H1 (cell line): ENCODE measurements at regions not wholly inside any gene's neighbourhood (a gene's known extent, or its start where the extent isn't known, plus 50 kb on each side); places are given as distances from the start of the nearest gene placed in this dataset.

Source experiments
- CTCF ChIA-PET: fragments of 300-600 bp; sonication (Branson Sonifier 250); formaldehyde crosslinking; loops from one replicate; lab custom pipeline; 2021; ENCODE audit not compliant: partially characterized antibody; lab: Charles Lee
- POLR2A ChIA-PET: fragments of 300-600 bp; sonication (Branson Sonifier 250); formaldehyde crosslinking; loops from one replicate; lab custom pipeline; 2021; ENCODE audit warnings: inconsistent platforms; ENCODE audit not compliant: partially characterized antibody; lab: Charles Lee
- DNase-seq, 2 experiments: peaks; one replicate each; pipeline versions ENCODE4 v3.0.0 to v3.0.0-alpha.2; 2010 to 2022; ENCODE audit warnings: low spot score in 2 of 2, low read depth in 1 of 2, mixed read lengths in 1 of 2
- FAIRE-seq: peaks from 2 replicates; lab custom pipeline; 2011; peaks lifted over from hg19 to GRCh38; lab: Jason Lieb, UNC
- H2AFZ ChIP-seq: 2 replicates; pipeline ENCODE4 v1.8.1; 2012; ENCODE audit warnings: low read length, inconsistent platforms
- H2AK5ac ChIP-seq: 2 replicates; pipeline ENCODE4 v1.6.1; 2013; ENCODE audit warnings: low read depth, low read length
- H2BK120ac ChIP-seq: replicated peaks from 2 replicates; pipeline ENCODE3; 2013; ENCODE audit warnings: low read depth, low read length, inconsistent platforms
- H2BK12ac ChIP-seq: 2 replicates; pipeline ENCODE4 v1.6.1; 2013; ENCODE audit warnings: low read depth, low read length
- H2BK15ac ChIP-seq: 2 replicates; pipeline ENCODE4 v1.6.1; 2013; ENCODE audit warnings: low read length
- H2BK20ac ChIP-seq: 2 replicates; pipeline ENCODE4 v1.6.1; 2013; ENCODE audit warnings: low read length
- H2BK5ac ChIP-seq: 2 replicates; pipeline ENCODE4 v1.6.1; 2013; ENCODE audit warnings: low read depth, low read length
- H3K14ac ChIP-seq: 2 replicates; pipeline ENCODE4 v1.6.1; 2013; ENCODE audit warnings: inconsistent platforms; ENCODE audit not compliant: insufficient read length
- H3K18ac ChIP-seq: 2 replicates; pipeline ENCODE4 v1.6.1; 2013; ENCODE audit warnings: low read length; ENCODE audit errors: extremely low read depth
- H3K23ac ChIP-seq: 2 replicates; pipeline ENCODE4 v1.6.1; 2013; ENCODE audit warnings: inconsistent platforms; ENCODE audit not compliant: insufficient read length
- H3K23me2 ChIP-seq: 2 replicates; pipeline ENCODE4 v1.6.1; 2013; ENCODE audit warnings: low read depth, low read length
- H3K27ac ChIP-seq: 2 replicates; pipeline ENCODE4 v1.6.1; 2011; ENCODE audit warnings: low read depth, low read length, inconsistent platforms
- H3K27me3 ChIP-seq, 4 experiments: replicated peaks in 1 of 4; 1 replicate in 1 of 4; 2 replicates in 3 of 4; pipeline versions ENCODE4 v1.6.1 to v1.8.1; 2011 to 2013; ENCODE audit warnings: low read length in 3 of 4, mild to moderate bottlenecking in 3 of 4, inconsistent platforms in 2 of 4, mixed read lengths in 2 of 4, moderate library complexity in 1 of 4; ENCODE audit not compliant: control insufficient read depth in 3 of 4, insufficient read depth in 3 of 4; ENCODE audit errors: extremely low read depth in 1 of 4
- H3K36me3 ChIP-seq, 4 experiments: 2 replicates each; pipeline versions ENCODE4 v1.6.1 to v1.8.1; 2011 to 2013; ENCODE audit warnings: mild to moderate bottlenecking in 4 of 4, low read length in 3 of 4, moderate library complexity in 2 of 4, control low read depth in 1 of 4, inconsistent platforms in 1 of 4; ENCODE audit not compliant: insufficient read depth in 4 of 4, control insufficient read depth in 2 of 4
- H3K4ac ChIP-seq: replicated peaks from 2 replicates; pipeline ENCODE3; 2013; ENCODE audit warnings: low read length, low read depth, mixed read lengths, inconsistent platforms; ENCODE audit not compliant: insufficient read length
- H3K4me1 ChIP-seq, 4 experiments: replicated peaks in 1 of 4; 1 replicate in 1 of 4; 2 replicates in 3 of 4; pipeline versions ENCODE4 v1.6.1 to v1.8.1; 2011 to 2013; ENCODE audit warnings: low read length in 3 of 4, inconsistent platforms in 2 of 4, mixed read lengths in 1 of 4; ENCODE audit not compliant: insufficient read depth in 4 of 4, control insufficient read depth in 3 of 4
- H3K4me2 ChIP-seq, 2 experiments: 2 replicates each; pipeline versions ENCODE4 v1.6.1 to v1.8.1; 2011 to 2013; ENCODE audit warnings: low read depth in 2 of 2, low read length in 2 of 2, control low read depth in 1 of 2, inconsistent platforms in 1 of 2, mild to moderate bottlenecking in 1 of 2; ENCODE audit not compliant: insufficient read depth in 1 of 2
- H3K4me3 ChIP-seq, 4 experiments: fragments of 200-600, 300-600 bp in 1 of 4; sonication (generic), shearing (Covaris generic), sonication (Bioruptor Twin) in 1 of 4; 2 replicates each; pipeline versions ENCODE4 v1.5.1 to v1.8.1; 2011 to 2016; ENCODE audit warnings: low read length in 4 of 4, low read depth in 3 of 4, control low read depth in 2 of 4, inconsistent platforms in 2 of 4, mild to moderate bottlenecking in 2 of 4, mixed read lengths in 1 of 4, moderate library complexity in 1 of 4; ENCODE audit not compliant: insufficient read depth in 2 of 4; ENCODE audit errors: extremely low read depth in 1 of 4
- H3K56ac ChIP-seq: replicated peaks from 2 replicates; pipeline ENCODE3; 2013; ENCODE audit warnings: low read depth, mild to moderate bottlenecking, mixed read lengths, low read length, inconsistent platforms; ENCODE audit not compliant: insufficient read length
- H3K79me1 ChIP-seq: 2 replicates; pipeline ENCODE4 v1.6.1; 2013; ENCODE audit warnings: low read depth, low read length, control low read depth
- H3K79me2 ChIP-seq, 2 experiments: 2 replicates each; pipeline versions ENCODE4 v1.6.1 to v1.8.1; 2012 to 2013; ENCODE audit warnings: low read length in 2 of 2, mild to moderate bottlenecking in 2 of 2, inconsistent platforms in 1 of 2; ENCODE audit not compliant: insufficient read depth in 2 of 2, control insufficient read depth in 1 of 2
- H3K9ac ChIP-seq, 4 experiments: replicated peaks in 1 of 4; 1 replicate in 1 of 4; 2 replicates in 3 of 4; pipeline versions ENCODE4 v1.6.1 to v1.8.1; 2011 to 2013; ENCODE audit warnings: low read depth in 3 of 4, low read length in 3 of 4, control low read depth in 2 of 4, mild to moderate bottlenecking in 2 of 4, moderate library complexity in 2 of 4, inconsistent platforms in 1 of 4; ENCODE audit errors: extremely low read depth in 1 of 4
- H3K9me3 ChIP-seq, 2 experiments: 2 replicates each; pipeline versions ENCODE4 v1.6.1 to v1.8.1; 2012 to 2013; ENCODE audit warnings: mild to moderate bottlenecking in 2 of 2, moderate library complexity in 2 of 2, control low read depth in 1 of 2, inconsistent platforms in 1 of 2, low read depth in 1 of 2, low read length in 1 of 2, mixed read lengths in 1 of 2; ENCODE audit not compliant: insufficient read depth in 2 of 2
- H4K20me1 ChIP-seq, 2 experiments: replicated peaks in 1 of 2; 2 replicates each; pipeline versions ENCODE3 to v1.8.1; 2011 to 2013; ENCODE audit warnings: inconsistent platforms in 2 of 2, low read length in 2 of 2, mild to moderate bottlenecking in 1 of 2; ENCODE audit not compliant: insufficient read depth in 2 of 2, control insufficient read depth in 1 of 2
- H4K5ac ChIP-seq: 2 replicates; pipeline ENCODE4 v1.6.1; 2013; ENCODE audit warnings: low read length, low read depth, mixed read lengths, inconsistent platforms; ENCODE audit not compliant: insufficient read length
- H4K8ac ChIP-seq: 2 replicates; pipeline ENCODE4 v1.8.0; 2013; ENCODE audit warnings: mild to moderate bottlenecking, moderate library complexity, low read length, inconsistent platforms; ENCODE audit not compliant: insufficient read depth; ENCODE audit errors: extremely low read depth
- H4K91ac ChIP-seq: replicated peaks from 2 replicates; pipeline ENCODE3; 2013; ENCODE audit warnings: low read length, mixed read lengths, inconsistent platforms; ENCODE audit not compliant: insufficient read length
- HDAC2 ChIP-seq, 2 experiments: fragments of 300-600 bp in 1 of 2; sonication (generic) in 1 of 2; IDR thresholded peaks; 2 replicates each; pipeline ENCODE4 v1.6.1; 2011 to 2012; ENCODE audit warnings: low read depth in 2 of 2, low read length in 2 of 2, mild to moderate bottlenecking in 2 of 2, moderate library complexity in 2 of 2, borderline replicate concordance in 1 of 2, inconsistent platforms in 1 of 2
- WGBS, 2 experiments: shearing (Covaris generic) in 1 of 2; methylation state at CpG; one replicate each; pipeline versions ENCODE4 v1.1.6 to v1.1.7; 2013 to 2015; ENCODE audit warnings: low lambda C conversion rate in 2 of 2, mixed read lengths in 2 of 2, inconsistent platforms in 1 of 2, low coverage in 1 of 2, missing lambda C conversion rate in 1 of 2; ENCODE audit not compliant: insufficient replicate concordance in 2 of 2, insufficient coverage in 1 of 2, insufficient read length in 1 of 2; ENCODE audit errors: extremely low coverage in 1 of 2, missing lambda C conversion rate in 1 of 2; 5-methylcytosine and 5-hydroxymethylcytosine counted together

GRCh38 chr16:56102906-56103305, 88.4 kb upstream of the GNAO1 start:
- no peaks in the 10 kb centered on the region; a peak in 1 of 7 replicates for H3K27me3 ChIP-seq
- H3K9me3 ChIP-seq: no peaks in the 10 kb centered on the region
- CTCF ChIA-PET: interaction anchor here (0.9 kb wide), 1 partner anchor 10 kb away, joined by 3 read pairs; no protein-coding TSS in a partner anchor
- FAIRE-seq (no peak), DNase-seq (no peak)
- no peak overlapping the region for H3K14ac ChIP-seq
- no peak overlapping the region for H4K5ac ChIP-seq
- no peaks in the 10 kb centered on the region for H3K79me1 ChIP-seq
- no peak overlapping the region for H3K4ac ChIP-seq
- no peaks in the 10 kb centered on the region for H3K23me2 ChIP-seq
- no peak for TF ChIP-seq HDAC2 (IDR thresholded peaks at IDR 0.05; ENCODE audit: borderline replicate concordance in 1 of 2, low read depth in 2 of 2, low read length in 2 of 2)
- H3K4me1 ChIP-seq: peaks cover 0 to 5% (median under 1%) of the 10 kb centered on the region in 4 experiments; a peak in 3 of 7 replicates
- H3K56ac ChIP-seq: no peak overlapping the region
- no peak overlapping the region for H2BK120ac ChIP-seq
- no peak overlapping the region for H2AFZ ChIP-seq
- H2BK5ac ChIP-seq: no peak overlapping the region
- no peak overlapping the region for H3K23ac ChIP-seq
- H4K8ac ChIP-seq: no peak overlapping the region
- H3K36me3 ChIP-seq: no peaks in the 10 kb centered on the region
- H3K9ac ChIP-seq: no peak overlapping the region
- no peaks in the 10 kb centered on the region for H3K79me2 ChIP-seq
- peak overlapping the region; percentile 53; the same call in 1 of the 2 replicates for H2BK15ac ChIP-seq
- no peak overlapping the region for H2BK20ac ChIP-seq
- 85% methylated on average over 3 of the region's 3 CpGs; no CpG with 5 or more reads in 1 of the 2 experiments for WGBS, 2 experiments
- no peak overlapping the region for H3K18ac ChIP-seq
- 0 out of 2 replicates have a peak overlapping the region, but pooled peaks have one; percentile 33 for H2BK12ac ChIP-seq
- no peak overlapping the region for H2AK5ac ChIP-seq
- no peak overlapping the region for H3K4me2 ChIP-seq
- H3K4me3 ChIP-seq: no peak overlapping the region
- no peak overlapping the region for H3K27ac ChIP-seq
- H4K91ac ChIP-seq: no peak overlapping the region
- no peaks in the 10 kb centered on the region for H4K20me1 ChIP-seq
- POLR2A ChIA-PET: interaction anchor here (1.3 kb wide), 1 partner anchor 13 kb away, joined by 4 read pairs; no protein-coding TSS in a partner anchor
